Right ventricle myocardium superior (tissue), 1 donor: ENCODE measurements at regions not wholly inside any gene's neighbourhood (a gene's known extent, or its start where the extent isn't known, plus 50 kb on each side); places are given as distances from the start of the nearest gene placed in this dataset.
A peak's percentile ranks its signal among the peaks of the same experiment; 100 is the strongest.

Experiments
- ATAC-seq: fragments of 200-7000 bp; cut with Tn5 transposase; one replicate; pipeline ENCODE4 v1.9.1; 2020; ENCODE audit warnings: mild to moderate bottlenecking; ENCODE audit not compliant: poor library complexity
- DNase-seq: peaks from one replicate; pipeline ENCODE4 v3.0.0-alpha.2; 2020
- intact Hi-C: fragments of 100-400 bp; cut with DNase I; formaldehyde crosslinking; loops from one replicate; pipeline ENCODE4 v1.11.2; 2022
- donor health status: DM: no; HTN: yes; CAD: no; lungs with severe emphysema.

GRCh38 chr3:56987238-56987895 is 73.1 kb upstream of the SPATA12 start:
- DNase-seq (no peak), ATAC-seq (no peak)
- intact Hi-C loops = loop anchor here (5.0 to 10.0 kb wide), 2 partner anchors 53 to 185 kb away; partner anchors contain the start of gene ARHGEF3

GRCh38 chr3:56986347-56986746 is 74.1 kb upstream of the SPATA12 start:
- no peak for DNase-seq
- intact Hi-C loops = loop anchor here (5.0 to 10.0 kb wide), 2 partner anchors 52 to 184 kb away; partner anchors contain the start of gene ARHGEF3
- ATAC-seq = no peak

- intact Hi-C loops = loop anchor here (5.0 to 10.0 kb wide), 2 partner anchors 51 to 184 kb away; partner anchors contain the start of gene ARHGEF3
- ATAC-seq (no peak), DNase-seq (no peak)
These were observed 74.6 kb upstream of the SPATA12 start for GRCh38 chr3:56985878-56986277.

- intact Hi-C loops = loop anchor here (5.0 to 10.0 kb wide), 2 partner anchors 51 to 183 kb away; partner anchors contain the start of gene ARHGEF3
- no peak for ATAC-seq
- no peak for DNase-seq
These were observed 75.0 kb upstream of the SPATA12 start for GRCh38 chr3:56985460-56985859.

GRCh38 chr3:56983427-56983826 is 77.0 kb upstream of the SPATA12 start:
- DNase-seq (no peak), ATAC-seq (no peak)
- intact Hi-C loops = loop anchor here (10.0 kb wide), 1 partner anchor 49 kb away; no protein-coding TSS in a partner anchor

GRCh38 chr3:56981445-56982230 is 78.8 kb upstream of the SPATA12 start:
- ATAC-seq (no peak), DNase-seq (no peak)
- intact Hi-C loops = loop anchor here (10.0 kb wide), 1 partner anchor 47 kb away; no protein-coding TSS in a partner anchor

- ATAC-seq (peak; percentile 78), DNase-seq (peak; percentile 48)
- intact Hi-C loops = loop anchor here (10.0 kb wide), 1 partner anchor 46 kb away; no protein-coding TSS in a partner anchor
These were observed 79.6 kb upstream of the SPATA12 start for GRCh38 chr3:56980798-56981390.

GRCh38 chr3:56980243-56980642 is 80.2 kb upstream of the SPATA12 start:
- intact Hi-C loops = loop anchor here (10.0 kb wide), 1 partner anchor 45 kb away; no protein-coding TSS in a partner anchor

GRCh38 chr3:56979791-56980190 is 80.7 kb upstream of the SPATA12 start:
- DNase-seq = no peak

More at GRCh38 chr3:56980243-56980642, 80.2 kb upstream of the SPATA12 start:
- no peak for DNase-seq
- ATAC-seq = no peak

GRCh38 chr3:56977561-56977889 is 82.9 kb upstream of the SPATA12 start:
- intact Hi-C loops = no loop called here
- ATAC-seq (no peak), DNase-seq (no peak)

More at GRCh38 chr3:56979791-56980190, 80.7 kb upstream of the SPATA12 start:
- intact Hi-C loops = loop anchor here (10.0 kb wide), 1 partner anchor 45 kb away; no protein-coding TSS in a partner anchor
- no peak for ATAC-seq

GRCh38 chr3:56976651-56977560 is 83.6 kb upstream of the SPATA12 start:
- DNase-seq (no peak), ATAC-seq (no peak)
- intact Hi-C loops = no loop called here

GRCh38 chr3:56975567-56975966 is 84.9 kb upstream of the SPATA12 start:
- ATAC-seq (no peak), DNase-seq (no peak)
- intact Hi-C loops = no loop called here

GRCh38 chr3:56974247-56974930 is 86.1 kb upstream of the SPATA12 start:
- ATAC-seq = no peak
- intact Hi-C loops = no loop called here
- no peak for DNase-seq

- ATAC-seq = no peak
- intact Hi-C loops = no loop called here
- DNase-seq = no peak
These were observed 88.6 kb upstream of the SPATA12 start for GRCh38 chr3:56971816-56972215.

- intact Hi-C loops = no loop called here
- no peak for DNase-seq
- ATAC-seq = no peak
These were observed 89.2 kb upstream of the SPATA12 start for GRCh38 chr3:56971261-56971660.

GRCh38 chr3:56970461-56970879 is 90.0 kb upstream of the SPATA12 start:
- DNase-seq (no peak), ATAC-seq (peak; percentile 41)
- intact Hi-C loops = no loop called here

- intact Hi-C loops = no loop called here
- no peak for ATAC-seq
- DNase-seq = no peak
These were observed 90.6 kb upstream of the SPATA12 start for GRCh38 chr3:56969851-56970250.

GRCh38 chr3:56966509-56966908 is 94.0 kb upstream of the SPATA12 start:
- intact Hi-C loops = no loop called here
- DNase-seq = no peak
- ATAC-seq = no peak
